Body of pancreas (tissue), 4 donors: ENCODE measurements at regions not wholly inside any gene's neighbourhood (a gene's known extent, or its start where the extent isn't known, plus 50 kb on each side); places are given as distances from the start of the nearest gene placed in this dataset.

Experiments
- ATAC-seq: fragments of 150-250 bp; one replicate; pipeline ENCODE4 v1.9.1; 2016
- DNase-seq, 4 donors: peaks; one replicate each; pipeline ENCODE4 v3.0.0-alpha.2; 2019
- H3K27ac ChIP-seq, 4 donors: fragments of 200-600 bp; sonication (generic); 1 replicate in 3 of 4; 2 replicates in 1 of 4; pipeline versions ENCODE4 v1.5.1 to v1.6.1; 2016 to 2019; ENCODE audit warnings: mild to moderate bottlenecking in 1 of 4, mixed read lengths in 1 of 4, moderate library complexity in 1 of 4
- H3K27me3 ChIP-seq, 2 donors: fragments of 200-600 bp; sonication (generic); one replicate each; pipeline ENCODE4 v1.6.0; 2016; ENCODE audit warnings: mild to moderate bottlenecking in 1 of 2
- H3K36me3 ChIP-seq, 2 donors: fragments of 200-600 bp; sonication (generic); replicated peaks in 1 of 2; 2 replicates each; pipeline ENCODE4 v1.5.1; 2016; ENCODE audit warnings: low read depth in 2 of 2; ENCODE audit not compliant: insufficient read depth in 1 of 2
- H3K4me1 ChIP-seq: fragments of 200-600 bp; sonication (generic); one replicate; pipeline ENCODE4 v1.6.0; 2016
- H3K4me3 ChIP-seq, 2 donors: fragments of 200-600 bp; sonication (generic); 1 replicate in 1 of 2; 2 replicates in 1 of 2; pipeline ENCODE4 v1.5.1; 2016 to 2019
- H3K9me3 ChIP-seq, 3 donors: fragments of 200-600 bp; sonication (generic); 1 replicate in 2 of 3; 2 replicates in 1 of 3; pipeline ENCODE4 v1.5.1; 2016
- CTCF ChIP-seq, 7 experiments: fragments of 450-650 bp in 4 of 7; fragments of 200-600 bp in 3 of 7; sonication (generic) in 3 of 7; IDR thresholded peaks; one replicate each; pipeline ENCODE4 v1.5.1; 2016 to 2019; ENCODE audit warnings: antibody characterized with exemption in 7 of 7
- POLR2A ChIP-seq, 3 donors: fragments of 450-650 bp; IDR thresholded peaks; one replicate each; pipeline ENCODE4 v1.6.1; 2016; ENCODE audit warnings: antibody characterized with exemption in 3 of 3, mild to moderate bottlenecking in 2 of 3
- WGBS, 2 donors: methylation state at CpG; one replicate each; pipeline ENCODE4 v1.1.5; 2017; 5-methylcytosine and 5-hydroxymethylcytosine counted together
- intact Hi-C: fragments of 100-400 bp; cut with DNase I; formaldehyde crosslinking; loops from one replicate; pipeline ENCODE4 v1.15.1; 2023

- no peaks in the 10 kb centered on the region for H3K4me1 ChIP-seq
- no peak for TF ChIP-seq POLR2A (IDR thresholded peaks at IDR 0.05)
- no peak for TF ChIP-seq CTCF (IDR thresholded peaks at IDR 0.05)
- intact Hi-C loops: no loop called here
- ATAC-seq: no peak
- WGBS, 2 donors: 94 to 95% methylated on average over 1 of the region's 1 CpG
- no peak for DNase-seq
- no peak overlapping the region for H3K4me3 ChIP-seq
- no peaks in the 10 kb centered on the region for H3K27me3 ChIP-seq
- no peaks in the 10 kb centered on the region for H3K9me3 ChIP-seq
- H3K36me3 ChIP-seq: no peaks in the 10 kb centered on the region
- H3K27ac ChIP-seq: no peak overlapping the region
Measured at GRCh38 chr17:71019699-71020098, 850.4 kb downstream of the KCNJ2 start.

GRCh38 chr17:71022758-71023157, 853.4 kb downstream of the KCNJ2 start:
- ATAC-seq (no peak), DNase-seq (no peak)
- Histone ChIP-seq H3K9me3 (no peaks in the 10 kb centered on the region), H3K27me3 (no peaks in the 10 kb centered on the region), H3K36me3 (no peaks in the 10 kb centered on the region), H3K4me1 (no peaks in the 10 kb centered on the region), H3K27ac (no peak overlapping the region), H3K4me3 (no peak overlapping the region)
- intact Hi-C loops: no loop called here
- TF ChIP-seq CTCF (IDR thresholded peaks at IDR 0.05) (no peak), POLR2A (IDR thresholded peaks at IDR 0.05) (no peak)
- 65 to 69% methylated on average over 3 of the region's 3 CpGs for WGBS, 2 donors

- TF ChIP-seq POLR2A (IDR thresholded peaks at IDR 0.05): no peak
- TF ChIP-seq CTCF (IDR thresholded peaks at IDR 0.05): no peak
- 57 to 58% methylated on average over 8 of the region's 8 CpGs for WGBS, 2 donors
- Histone ChIP-seq H3K27me3 (no peaks in the 10 kb centered on the region), H3K27ac (no peak overlapping the region), H3K4me1 (no peaks in the 10 kb centered on the region), H3K9me3 (no peaks in the 10 kb centered on the region), H3K4me3 (no peak overlapping the region), H3K36me3 (no peaks in the 10 kb centered on the region)
- no peak for DNase-seq
- no peak for ATAC-seq
- intact Hi-C loops: no loop called here
Measured at GRCh38 chr17:71023249-71024030, 854.1 kb downstream of the KCNJ2 start.

GRCh38 chr17:71024172-71024571, 854.8 kb downstream of the KCNJ2 start:
- Histone ChIP-seq H3K27me3 (no peaks in the 10 kb centered on the region), H3K4me3 (no peak overlapping the region), H3K4me1 (no peaks in the 10 kb centered on the region), H3K9me3 (no peaks in the 10 kb centered on the region), H3K36me3 (no peaks in the 10 kb centered on the region), H3K27ac (no peak overlapping the region)
- WGBS, 2 donors: 56 to 60% methylated on average over 3 of the region's 3 CpGs
- intact Hi-C loops: no loop called here
- ATAC-seq: no peak
- no peak for DNase-seq
- no peak for TF ChIP-seq CTCF (IDR thresholded peaks at IDR 0.05)
- TF ChIP-seq POLR2A (IDR thresholded peaks at IDR 0.05): no peak

- H3K27ac ChIP-seq: no peak overlapping the region
- ATAC-seq (no peak), DNase-seq (no peak)
- intact Hi-C loops: no loop called here
- H3K27me3 ChIP-seq: no peaks in the 10 kb centered on the region
- no peaks in the 10 kb centered on the region for H3K9me3 ChIP-seq
- H3K4me1 ChIP-seq: no peaks in the 10 kb centered on the region
- no peak overlapping the region for H3K4me3 ChIP-seq
- no peaks in the 10 kb centered on the region for H3K36me3 ChIP-seq
- WGBS, 2 donors: 57 to 67% methylated on average over 2 of the region's 2 CpGs
- TF ChIP-seq CTCF (IDR thresholded peaks at IDR 0.05): no peak
Measured at GRCh38 chr17:71024969-71025368, 855.6 kb downstream of the KCNJ2 start.
